Inflammatory macrophage treated with lipopolysaccharide for 1 hour (primary cell): ENCODE measurements at regions not wholly inside any gene's neighbourhood (a gene's known extent, or its start where the extent isn't known, plus 50 kb on each side); places are given as distances from the start of the nearest gene placed in this dataset.
A peak's percentile ranks its signal among the peaks of the same experiment; 100 is the strongest.
"Not testable (repeated sequence)": the region's sequence is repeated elsewhere in the genome, so short reads cannot be mapped to it uniquely, and the experiment has no call there.

Experiments used
- DNase-seq, 2 donors: peaks; one replicate each; pipeline ENCODE4 v3.0.0-alpha.2; 2020 to 2022

GRCh38 chr12:69136931-69137613 lies 102.3 kb upstream of the CPSF6 start:
- no peak for DNase-seq

GRCh38 chr12:69141074-69141473 lies 98.3 kb upstream of the CPSF6 start:
- DNase-seq, result no peak

GRCh38 chr12:69149270-69149669 lies 90.1 kb upstream of the CPSF6 start:
- no peak for DNase-seq

GRCh38 chr12:69150083-69150795 lies 89.1 kb upstream of the CPSF6 start:
- DNase-seq, result no peak

- no peak for DNase-seq
Measured at GRCh38 chr12:69150796-69151127, 88.6 kb upstream of the CPSF6 start.

- no peak for DNase-seq
Measured at GRCh38 chr12:69151254-69151764, 88.1 kb upstream of the CPSF6 start.

- DNase-seq, result peak; percentile 59 to 89
Measured at GRCh38 chr12:69154585-69155363, 84.6 kb upstream of the CPSF6 start.

- peak; percentile 74 to 95 for DNase-seq
Measured at GRCh38 chr12:69157023-69157655, 82.2 kb upstream of the CPSF6 start.

- DNase-seq, result no peak
Measured at GRCh38 chr12:69161829-69162228, 77.5 kb upstream of the CPSF6 start.

- no peak for DNase-seq
Measured at GRCh38 chr12:69163681-69164362, 75.5 kb upstream of the CPSF6 start.

GRCh38 chr12:69167648-69168165 lies 71.7 kb upstream of the CPSF6 start:
- no peak for DNase-seq

GRCh38 chr12:69168363-69168762 lies 71.0 kb upstream of the CPSF6 start:
- DNase-seq, result no peak

GRCh38 chr12:69168828-69169227 lies 70.5 kb upstream of the CPSF6 start:
- no peak for DNase-seq

- DNase-seq, result no peak
Measured at GRCh38 chr12:69170293-69170692, 69.1 kb upstream of the CPSF6 start.

- no peak for DNase-seq
Measured at GRCh38 chr12:69171881-69172280, 67.5 kb upstream of the CPSF6 start.

GRCh38 chr12:69172491-69172890 lies 66.9 kb upstream of the CPSF6 start:
- no peak for DNase-seq

- DNase-seq, result no peak
Measured at GRCh38 chr12:69173368-69173767, 66.0 kb upstream of the CPSF6 start.

- no peak for DNase-seq
Measured at GRCh38 chr12:69179786-69180185, 59.6 kb upstream of the CPSF6 start.

GRCh38 chr12:69187572-69187971 lies 51.8 kb upstream of the CPSF6 start:
- DNase-seq, result not testable (repeated sequence)

- no peak for DNase-seq
Measured at GRCh38 chr12:69189378-69189978, 49.9 kb upstream of the CPSF6 start.
